SIG-M5 treated with dmso at 0.1 percent for 504 hours (cell line): ENCODE measurements at regions not wholly inside any gene's neighbourhood (a gene's known extent, or its start where the extent isn't known, plus 50 kb on each side); places are given as distances from the start of the nearest gene placed in this dataset.

Experiments used
- DNase-seq: peaks from one replicate; lab custom pipeline; 2025; ENCODE audit not compliant: unreplicated experiment; lab: John Stamatoyannopoulos, UW

DNA sequence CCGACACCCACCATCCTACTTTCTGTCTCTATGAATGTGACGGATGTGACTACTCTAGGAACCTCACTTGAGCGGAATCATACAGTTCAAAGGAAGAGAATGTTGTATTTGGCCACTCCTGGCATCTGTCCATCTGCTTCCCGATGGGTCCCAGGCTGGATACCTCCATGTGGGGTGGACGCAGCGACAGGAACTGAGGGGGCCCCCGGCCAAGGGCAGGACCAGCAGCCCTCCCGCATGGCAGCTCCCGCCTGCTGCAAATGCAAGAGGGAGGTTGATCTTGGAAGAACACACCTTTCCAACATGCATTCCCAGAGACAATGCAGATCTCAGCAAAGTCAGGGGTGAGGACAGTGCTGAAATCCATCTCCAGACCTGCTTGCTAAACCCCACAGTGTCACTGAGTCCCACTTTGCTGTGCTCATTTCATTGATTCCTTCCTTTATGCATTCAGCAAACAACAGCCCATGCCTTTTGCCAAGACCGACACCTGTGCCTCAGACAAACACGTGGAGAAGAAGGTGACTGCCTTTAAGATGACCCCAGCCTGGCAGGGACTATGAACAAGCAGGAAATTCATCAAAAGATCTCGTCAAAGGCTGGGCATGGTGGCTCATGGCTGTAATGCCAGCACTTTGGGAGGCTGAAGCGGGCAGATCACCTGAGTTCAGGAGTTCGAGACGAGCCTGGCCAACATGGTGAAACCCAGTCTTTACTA, 246.2 kb downstream of the CTTN start:
- no peak for DNase-seq

DNA sequence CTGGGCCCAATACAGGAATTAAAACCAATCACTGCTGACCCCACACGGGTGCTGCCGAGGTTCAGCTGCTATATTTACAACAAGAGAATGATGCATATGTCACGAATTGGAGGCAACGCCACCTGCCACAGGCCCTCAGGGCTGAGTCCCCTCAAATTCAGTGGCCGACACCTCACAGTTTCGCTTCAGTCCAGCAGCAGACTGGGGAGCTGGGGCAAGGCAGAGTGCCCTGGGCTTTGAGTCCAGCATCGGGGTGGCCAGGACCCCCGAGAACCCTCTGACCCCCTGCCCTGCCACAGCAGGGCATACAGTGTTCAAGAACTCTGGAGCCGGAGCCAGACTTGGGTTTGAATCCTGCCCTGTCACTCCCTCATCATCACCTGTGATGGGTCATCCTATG, 247.2 kb downstream of the CTTN start:
- no peak for DNase-seq

DNA sequence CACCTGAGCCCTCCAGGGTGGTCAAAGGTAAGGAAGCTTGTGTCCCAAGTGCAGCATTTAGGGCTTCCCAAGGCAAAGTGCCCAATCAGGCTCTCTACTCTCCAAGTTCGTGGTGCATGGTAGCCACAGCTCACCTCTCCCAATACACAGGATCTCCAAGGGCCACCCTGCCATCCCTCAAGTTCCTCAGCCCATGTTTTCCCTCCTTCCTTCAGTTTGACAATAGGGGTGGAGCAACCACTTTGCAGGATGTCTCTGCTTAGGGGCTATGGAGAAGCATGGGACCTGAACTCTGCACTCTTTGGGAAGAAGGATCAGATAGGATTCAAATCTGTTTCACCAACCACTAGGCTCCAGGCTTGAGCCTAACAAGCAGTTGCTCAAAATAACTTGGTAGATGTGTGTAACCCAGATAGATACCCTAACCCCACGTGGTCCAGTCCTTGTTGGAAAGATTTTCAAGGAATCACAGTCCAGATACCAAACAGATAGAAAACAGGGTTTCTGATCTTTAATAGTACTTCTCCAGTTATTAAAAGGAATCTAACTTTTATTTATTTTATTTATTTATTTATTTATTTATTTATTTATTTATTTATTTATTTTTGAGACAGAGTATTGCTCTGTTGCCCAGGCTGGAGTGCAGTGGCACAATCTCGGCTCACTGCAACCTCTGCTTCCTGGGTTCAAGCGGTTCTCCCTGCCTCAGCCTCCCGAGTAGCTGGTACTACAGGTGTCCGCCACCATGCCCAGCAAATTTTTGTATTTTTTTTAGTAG, 248.1 kb downstream of the CTTN start:
- DNase-seq, result no peak

DNA sequence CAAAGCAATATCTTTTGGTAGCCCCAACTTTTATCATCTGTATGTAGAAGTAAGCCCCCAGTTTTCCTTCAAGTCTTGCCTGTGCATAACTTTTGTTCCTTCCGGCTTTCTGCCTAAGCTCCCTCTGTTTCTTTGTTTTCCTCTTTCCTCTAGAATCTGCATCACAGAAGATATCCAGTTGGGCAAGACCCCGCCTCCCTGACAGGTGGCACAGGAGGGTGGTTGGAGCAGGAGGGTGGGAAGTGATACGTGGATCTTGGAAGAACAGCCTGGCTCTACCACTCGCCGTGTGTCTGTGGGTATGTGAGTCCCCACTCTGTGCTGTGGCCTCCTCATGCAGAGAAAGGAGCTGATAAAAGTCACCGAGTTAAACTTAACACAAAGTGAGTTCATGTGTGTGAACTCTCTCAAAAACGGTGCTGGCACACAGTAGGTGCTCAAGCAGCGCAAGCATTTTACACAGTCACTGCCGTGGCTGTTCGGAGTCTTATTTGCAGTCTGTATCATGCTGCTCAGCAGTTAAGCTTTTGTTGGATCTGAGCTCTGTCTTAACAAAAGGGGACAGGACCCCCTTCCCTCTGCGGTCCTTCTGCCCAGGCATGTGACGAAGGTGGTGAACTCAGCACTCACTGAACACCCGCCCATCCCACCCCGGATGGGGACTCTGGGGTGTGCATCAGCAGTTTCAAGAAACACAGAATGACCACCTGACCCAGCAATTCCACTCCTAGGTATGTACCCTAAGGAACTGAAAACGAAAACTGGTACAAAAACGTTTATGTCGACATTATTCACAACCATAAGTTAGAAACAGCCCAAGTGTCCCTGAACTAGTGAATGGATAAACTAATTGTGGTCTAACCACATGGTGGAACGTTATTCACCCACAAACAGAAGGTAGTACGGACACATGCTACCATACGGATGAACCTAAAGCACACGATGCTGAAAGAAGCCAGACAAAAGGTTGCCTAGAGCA, 249.1 kb downstream of the CTTN start:
- DNase-seq, result no peak

DNA sequence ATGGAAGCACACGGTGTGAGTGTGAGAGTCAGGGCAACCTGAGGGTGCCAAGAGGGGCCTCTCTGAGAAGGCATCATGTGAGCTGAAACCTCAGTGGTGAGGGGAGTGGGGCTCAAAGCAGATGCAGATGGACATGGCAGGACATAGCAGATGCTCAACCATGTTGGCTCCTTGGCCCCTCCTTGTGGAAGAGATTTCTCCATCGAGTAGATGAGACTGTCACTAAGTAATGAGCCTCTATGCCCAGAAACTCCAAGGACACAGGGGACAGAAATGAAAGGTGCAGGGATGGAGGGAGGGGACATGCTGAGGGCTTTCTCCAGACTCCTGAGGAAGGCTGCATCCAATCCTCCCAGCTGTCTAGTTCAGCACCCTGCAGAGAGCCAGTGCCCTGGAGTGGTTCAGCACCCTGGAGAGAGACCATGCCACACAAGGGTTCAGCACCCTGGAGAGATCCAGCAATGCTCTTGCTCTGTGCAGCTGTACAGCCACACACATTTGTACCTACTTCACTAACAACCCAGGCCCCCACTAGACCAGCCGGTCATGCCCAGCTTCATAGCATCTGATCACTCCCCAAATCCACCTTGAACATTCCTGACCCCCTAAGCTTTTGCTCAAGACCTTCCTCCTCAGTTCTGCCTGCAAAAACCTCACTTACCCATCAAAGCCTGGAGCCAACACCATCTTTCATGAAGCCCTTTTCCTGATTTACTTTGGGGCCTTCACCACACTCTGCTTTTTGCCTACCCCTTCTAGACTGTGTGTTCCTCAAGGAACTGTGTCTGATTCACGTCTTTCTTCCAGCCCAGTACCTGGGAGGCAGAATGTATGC, 252.0 kb downstream of the CTTN start:
- DNase-seq, result peak; percentile 40

DNA sequence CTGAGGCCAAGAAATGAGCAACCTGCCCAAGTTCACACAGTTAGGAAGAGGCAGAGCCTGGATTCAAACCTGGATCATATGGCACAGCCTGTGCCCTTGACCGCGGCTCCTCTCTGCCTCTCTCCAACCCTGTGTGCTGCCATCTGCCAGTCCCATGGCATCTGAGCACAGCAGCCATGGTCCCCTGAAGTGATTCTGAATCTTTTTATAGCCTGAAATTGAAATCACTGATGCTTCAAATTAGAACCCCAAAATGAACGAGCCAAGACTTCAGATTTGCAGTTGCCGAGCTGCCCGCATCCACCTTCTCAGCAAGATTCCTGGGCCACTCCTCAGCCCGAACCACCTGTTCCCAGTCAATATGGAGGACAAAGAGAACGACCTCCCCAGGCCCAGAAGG, 252.7 kb downstream of the CTTN start:
- no peak for DNase-seq

DNA sequence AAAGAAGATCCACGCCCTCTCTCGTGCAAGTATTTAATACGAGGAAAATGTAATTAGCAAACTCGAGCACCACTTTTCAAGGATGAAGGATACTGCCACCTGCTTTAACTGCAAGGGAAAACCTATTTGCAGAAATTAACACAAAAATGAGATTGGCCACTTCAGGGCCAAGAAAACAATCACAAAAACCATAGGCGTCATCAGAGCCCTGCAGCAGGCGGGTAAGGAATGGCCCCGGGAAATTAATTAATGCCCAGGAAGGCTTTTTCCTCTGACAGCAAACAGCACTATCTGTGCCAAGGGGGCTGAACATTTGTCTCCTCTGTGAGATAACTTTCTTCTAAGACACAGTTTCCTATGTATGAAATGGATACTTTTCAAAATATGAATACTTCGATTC, 255.7 kb downstream of the CTTN start:
- no peak for DNase-seq

DNA sequence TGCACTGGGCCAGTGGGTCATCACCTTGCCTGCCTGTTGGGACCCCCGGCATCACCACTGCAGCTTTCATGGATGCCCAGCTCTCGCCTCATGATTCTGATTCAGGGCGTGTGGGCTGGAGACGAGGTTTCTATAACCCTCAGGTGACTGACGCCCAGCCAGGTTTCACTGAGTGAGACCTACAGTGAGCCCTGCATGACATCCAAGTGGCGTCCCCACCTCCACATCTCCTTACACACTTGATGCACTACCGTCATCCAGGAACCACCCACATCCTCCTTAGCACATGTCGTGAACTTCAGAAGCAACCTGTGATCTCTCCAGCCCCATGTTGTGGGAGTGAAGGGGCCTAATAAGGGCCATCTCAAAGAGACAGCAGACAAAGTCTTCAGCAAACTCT, 257.5 kb downstream of the CTTN start:
- no peak for DNase-seq

DNA sequence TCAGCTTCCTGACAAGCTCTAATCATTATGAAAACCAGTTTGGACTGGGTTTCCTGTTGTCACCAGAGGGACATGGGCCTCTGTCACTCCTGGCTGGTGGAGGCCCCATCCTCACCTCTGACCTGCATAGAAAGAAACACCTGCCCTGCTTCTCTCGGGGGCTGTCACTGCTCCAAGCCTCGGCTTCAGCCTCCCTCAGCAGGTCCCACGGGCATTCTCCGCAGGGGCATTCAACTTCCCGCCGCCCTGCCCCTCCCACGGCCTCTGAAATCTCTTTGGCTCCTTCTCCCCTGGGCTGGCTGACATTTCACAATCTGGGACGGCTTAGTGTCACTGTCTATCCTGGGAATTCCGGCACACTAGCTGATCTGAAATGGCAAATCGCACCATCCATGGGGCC, 257.9 kb downstream of the CTTN start:
- DNase-seq, result no peak

DNA sequence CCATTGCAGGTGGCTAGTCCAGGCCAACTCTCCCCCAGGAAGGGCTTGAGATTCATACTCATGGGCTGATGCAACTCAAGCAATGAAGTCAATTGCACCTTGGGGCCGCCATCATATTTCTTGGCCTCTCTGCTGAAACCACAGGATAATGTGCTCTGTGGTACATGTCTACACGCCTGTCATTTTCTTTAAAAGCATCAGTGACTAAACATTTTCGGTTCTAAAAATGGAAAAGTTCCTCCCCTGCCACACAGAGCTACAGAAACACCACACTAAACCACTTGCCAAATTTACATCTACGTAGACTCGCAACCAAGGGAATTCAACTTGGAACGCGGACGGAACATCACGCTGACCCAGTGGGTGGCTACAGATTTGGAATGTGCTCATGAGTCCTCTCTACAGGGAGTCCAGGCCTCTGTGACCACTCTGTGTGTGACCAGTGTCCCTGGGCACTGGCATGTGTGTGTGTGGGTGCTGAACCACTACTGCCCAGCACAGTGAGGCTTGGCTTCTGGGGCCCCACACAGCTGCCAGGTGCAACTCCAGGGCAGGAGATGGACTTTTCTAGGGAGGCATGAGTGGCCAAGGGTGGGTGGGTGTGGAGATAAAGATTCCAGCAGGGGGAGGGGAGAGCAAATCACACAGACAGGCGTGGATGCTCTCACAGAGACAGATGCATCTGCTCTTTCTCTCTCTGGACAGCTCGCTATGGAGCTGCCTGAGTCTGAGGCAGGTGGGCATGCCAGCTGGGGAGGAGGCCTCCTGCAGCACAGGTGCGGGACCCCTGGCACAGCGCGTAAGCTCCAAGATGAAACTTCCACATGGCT, 261.9 kb downstream of the CTTN start:
- no peak for DNase-seq

DNA sequence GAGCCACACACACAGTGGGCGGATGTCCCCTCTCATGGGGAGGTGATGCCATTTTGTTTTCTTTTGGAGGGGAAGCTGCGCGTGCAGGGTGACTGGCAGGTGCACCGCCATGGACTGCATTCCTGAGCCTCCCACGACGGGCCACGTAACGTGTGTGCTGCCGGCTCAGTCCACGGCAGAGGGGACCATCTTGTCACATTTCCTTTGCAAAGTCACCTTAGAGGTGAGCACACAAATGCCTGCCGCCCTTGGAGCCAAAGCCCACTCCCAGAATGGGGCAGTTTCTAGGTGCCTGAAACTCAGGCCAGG, 262.5 kb downstream of the CTTN start:
- DNase-seq, result no peak

DNA sequence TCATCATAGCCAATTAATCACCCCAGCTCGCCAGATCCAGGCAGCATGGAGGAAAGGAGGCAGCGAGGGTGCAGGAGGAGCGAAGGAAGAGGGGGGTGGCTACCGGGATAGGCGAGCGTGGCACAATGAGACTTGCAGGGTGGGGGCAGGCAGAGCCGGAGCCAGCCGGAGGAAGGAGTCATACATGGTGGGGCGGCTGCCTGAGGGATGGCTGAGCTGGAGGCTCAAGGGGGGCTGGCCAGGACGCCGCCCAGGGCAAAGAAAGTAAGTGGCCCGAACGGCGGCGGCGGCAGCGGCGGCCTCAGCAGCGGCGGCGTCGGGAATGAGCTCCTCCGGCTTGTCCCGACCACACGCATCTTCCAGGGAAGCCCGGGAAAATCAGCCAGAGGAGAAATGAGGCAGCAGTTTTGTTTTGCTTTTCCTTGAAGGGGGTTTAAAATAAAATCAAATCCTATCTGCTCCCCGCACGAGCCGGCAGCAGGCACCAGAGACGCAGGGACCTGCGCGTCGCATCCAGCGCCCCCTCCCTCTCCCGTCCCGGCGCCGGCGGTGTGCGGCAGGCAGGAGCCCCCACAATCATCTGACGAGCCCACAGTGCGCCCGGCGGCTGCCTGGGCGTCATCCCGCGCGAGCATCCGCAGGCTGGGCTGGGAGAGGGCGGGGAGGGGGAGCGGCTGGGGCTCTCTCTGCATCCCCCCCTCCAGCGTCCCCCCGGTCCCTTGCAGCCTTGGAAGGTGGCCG, 263.6 kb downstream of the CTTN start:
- DNase-seq, result no peak

DNA sequence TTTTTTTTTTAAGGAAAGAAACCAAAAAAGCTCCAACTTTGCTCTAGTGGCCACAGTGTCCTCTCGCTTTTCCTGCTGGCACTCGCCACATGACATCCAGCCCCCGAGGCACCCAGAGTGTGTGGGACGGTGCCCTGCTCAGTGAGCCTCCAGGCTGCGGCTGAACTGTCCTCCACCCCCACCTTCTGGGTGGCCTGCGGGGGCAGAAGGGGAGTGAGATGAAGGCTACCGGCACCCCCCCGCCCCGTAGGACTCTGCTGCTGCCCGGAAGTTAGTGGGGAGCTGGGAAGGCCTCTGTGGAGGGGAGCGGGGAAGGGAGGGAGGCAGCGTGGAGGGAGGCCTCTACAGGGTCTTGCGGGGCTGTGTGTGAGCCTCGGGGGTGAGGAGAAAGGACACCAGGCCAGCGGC, 264.4 kb downstream of the CTTN start:
- DNase-seq, result no peak

DNA sequence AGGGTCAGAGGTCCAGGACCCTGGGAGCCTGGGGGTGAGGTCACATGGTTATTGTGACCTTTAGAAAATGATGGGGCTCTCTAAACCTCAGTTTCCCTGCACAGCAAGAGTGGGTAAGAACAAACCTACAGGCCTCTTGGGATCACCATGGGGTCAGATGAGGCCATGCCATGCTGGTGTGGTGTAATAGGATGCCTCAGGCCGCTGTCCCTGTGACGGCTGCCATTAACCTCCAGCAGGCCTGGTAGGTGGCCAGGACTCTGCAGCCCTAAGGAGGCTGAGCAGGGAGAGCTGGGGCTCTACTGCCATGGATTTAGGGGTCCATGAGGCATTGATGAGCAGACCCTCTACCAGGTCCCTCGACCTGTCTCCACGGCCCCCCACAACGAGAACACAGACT, 265.5 kb downstream of the CTTN start:
- no peak for DNase-seq

DNA sequence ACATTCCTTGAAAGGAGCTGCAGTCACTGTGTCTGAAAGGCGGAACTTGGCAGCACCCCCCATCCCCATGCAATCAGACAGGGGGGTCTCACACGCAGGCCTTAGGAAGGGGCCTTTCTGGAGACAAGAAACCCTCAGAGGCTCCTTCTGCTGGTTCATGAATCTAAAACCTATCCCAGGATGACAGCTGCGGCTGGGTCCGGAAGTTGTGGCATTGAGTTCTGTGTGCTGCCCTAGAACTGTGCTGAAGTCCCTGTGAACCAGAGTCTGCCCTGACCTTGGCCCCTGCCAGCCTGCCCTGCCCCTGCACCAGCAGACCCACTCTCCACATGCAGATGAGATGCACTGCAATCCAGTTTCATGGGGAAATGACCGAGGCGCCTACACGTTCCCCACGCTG, 268.0 kb downstream of the CTTN start:
- DNase-seq, result no peak

DNA sequence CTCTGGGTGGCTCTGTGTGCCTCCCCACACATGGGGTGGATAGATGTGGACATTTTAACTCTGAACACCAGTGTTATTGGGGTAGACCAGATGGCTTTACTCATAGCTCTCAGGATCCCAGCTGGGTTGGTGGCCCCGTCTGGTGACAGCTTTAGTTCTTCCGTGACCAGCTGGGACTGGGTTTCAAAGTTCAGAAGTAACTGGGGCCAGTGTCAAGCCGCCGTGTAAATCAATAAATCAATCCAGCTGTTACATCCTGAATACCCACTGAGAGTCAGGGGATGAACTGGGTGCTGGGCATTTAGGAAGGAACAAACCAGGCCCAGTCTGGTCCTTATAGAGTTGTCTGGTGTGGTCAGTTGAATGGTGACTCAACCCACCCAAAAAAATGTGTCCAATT, 269.4 kb downstream of the CTTN start:
- no peak for DNase-seq

DNA sequence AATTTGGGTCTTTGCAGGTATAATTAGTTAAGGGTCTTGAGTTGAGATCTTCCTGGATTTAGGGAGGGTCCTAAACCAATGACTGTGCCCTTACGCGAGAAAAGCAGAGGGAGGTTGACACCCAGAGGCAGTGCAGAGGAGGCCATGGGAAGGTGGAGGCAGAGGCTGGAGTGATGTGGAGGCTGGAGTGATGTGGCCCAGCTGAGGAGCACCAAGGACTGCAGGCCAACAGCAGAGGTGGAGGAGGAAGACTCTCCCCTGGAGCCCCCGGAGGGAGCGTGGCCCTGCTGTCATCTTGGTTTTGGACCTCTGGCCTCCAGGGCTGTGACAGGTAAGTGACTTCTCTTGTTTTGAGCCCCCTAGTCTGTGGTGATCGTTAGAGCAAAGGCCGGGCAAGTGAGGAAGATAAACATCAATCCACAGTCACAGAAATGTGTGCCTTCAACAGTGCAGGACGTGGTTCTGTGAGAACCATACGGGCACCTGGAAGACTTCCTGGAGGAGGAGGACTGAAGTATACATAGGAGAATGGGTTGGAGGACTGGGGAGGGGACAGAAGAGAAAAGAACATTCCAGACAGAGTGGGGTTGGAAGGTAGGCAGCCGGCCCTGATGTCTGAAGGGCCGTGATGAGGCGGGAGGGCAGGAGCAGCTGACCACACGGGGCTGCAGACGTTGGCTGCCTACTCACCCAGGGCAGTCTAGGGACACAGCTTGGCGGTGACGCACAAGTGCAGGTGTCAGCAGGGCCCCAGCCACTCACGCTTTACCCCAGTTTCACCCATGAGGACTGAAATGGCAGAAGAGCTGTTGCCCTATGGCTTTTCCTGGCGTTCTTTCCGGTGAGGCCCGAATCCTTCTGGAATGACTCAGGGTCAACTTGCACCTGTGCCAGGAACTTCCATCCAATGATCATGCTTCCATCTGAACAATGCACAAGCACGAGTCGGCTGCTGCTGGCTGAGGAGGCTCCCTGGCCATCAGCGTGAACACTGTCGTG, 270.2 kb downstream of the CTTN start:
- no peak for DNase-seq

DNA sequence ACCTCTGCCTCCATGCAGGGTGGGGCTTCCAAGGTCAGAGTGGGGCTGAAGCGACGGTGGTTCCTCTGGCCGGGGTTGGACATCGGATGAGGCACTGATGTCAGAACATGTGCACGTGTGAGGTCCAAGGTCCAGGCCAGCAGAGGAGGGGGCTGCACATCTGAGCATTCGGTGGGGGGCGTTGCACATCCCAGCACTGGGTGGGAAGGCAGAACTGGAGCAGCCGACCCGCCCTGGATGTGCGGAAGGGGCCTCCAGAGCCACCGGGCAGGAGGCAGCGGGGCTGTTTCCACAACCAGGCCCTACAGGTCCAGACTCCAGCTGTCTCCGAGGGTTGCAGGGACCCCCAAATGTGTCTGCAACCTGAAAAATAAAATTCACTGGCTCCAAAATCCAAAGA, 271.0 kb downstream of the CTTN start:
- DNase-seq, result no peak
